ENCODE measurements at regions not wholly inside any gene's neighbourhood (a gene's known extent, or its start where the extent isn't known, plus 50 kb on each side); places are given as distances from the start of the nearest gene placed in this dataset.

GRCh38 chr14:98230411-98230810 is 1041.6 kb downstream of the BCL11B start:
- TF ChIP-seq CTCF (conservative IDR thresholded peaks at IDR 0.05 in 1 of 2, IDR thresholded peaks at IDR 0.05 in 1 of 2; ENCODE audit: extremely low read depth in 1 of 2, insufficient read depth in 1 of 2, low read depth in 1 of 2, low read length in 2 of 2) (no peak), EZH2 (IDR thresholded peaks at IDR 0.05; ENCODE audit: borderline replicate concordance, low read length) (no peak)

Measured in mammary epithelial cell (primary cell).